ENCODE measurements at regions not wholly inside any gene's neighbourhood (a gene's known extent, or its start where the extent isn't known, plus 50 kb on each side); places are given as distances from the start of the nearest gene placed in this dataset.

DNA sequence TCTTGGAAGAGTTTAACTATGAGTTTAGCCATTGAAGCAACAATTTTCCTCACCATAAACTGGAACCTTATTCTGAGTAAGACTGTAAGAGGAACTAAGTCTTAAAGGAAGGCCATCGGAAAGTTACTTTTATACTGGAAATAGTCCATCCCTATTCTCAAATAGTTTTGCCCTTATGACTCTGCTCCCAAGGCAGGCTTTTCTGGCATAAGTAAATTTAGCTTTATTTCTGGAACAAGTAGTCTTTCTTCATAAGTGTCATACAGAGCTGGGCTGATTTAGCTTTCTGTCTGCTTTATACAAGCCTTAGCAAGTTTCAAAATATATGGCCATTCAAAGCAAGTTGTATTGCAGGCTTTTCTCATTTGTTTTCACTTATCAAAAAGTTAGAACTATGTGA lies 328.1 kb downstream of the HACE1 start:
- H3K79me2 ChIP-seq (ENCODE audit: control insufficient read depth, insufficient read depth, low read length), result no peaks in the 10 kb centered on the region
- H3K27ac ChIP-seq (ENCODE audit: control insufficient read depth, insufficient read depth), result no peak overlapping the region
- POLR2A ChIA-PET, result no interaction called here
- DNase-seq (ENCODE audit: low read depth, low spot score) (no peak), ATAC-seq (no peak), FAIRE-seq (no peak)
- BruUV-seq (replicated peaks), result no TSS peak
- H3K27me3 ChIP-seq (replicated peaks in 1 of 2; ENCODE audit: control insufficient read depth in 2 of 2, insufficient read depth in 2 of 2, low read length in 1 of 2), result peaks cover 0 to 2% of the 10 kb centered on the region in 2 experiments; a peak in 1 of 4 replicates
- H3K9ac ChIP-seq (ENCODE audit: control insufficient read depth, insufficient read depth, low read length), result no peak overlapping the region
- WGBS (ENCODE audit: insufficient coverage, insufficient replicate concordance, low lambda C conversion rate, missing lambda C conversion rate), result 91% methylated on average over 1 of the region's 1 CpG
- in situ Hi-C loops (cut with MboI) (no loop called here), intact Hi-C loops (cut with micrococcal nuclease; ENCODE audit: unreplicated experiment) (no loop called here)
- no peak overlapping the region for H3K4me3 ChIP-seq
- RAD21 ChIA-PET (ENCODE audit: unreplicated experiment), result no interaction called here
- H3K4me2 ChIP-seq (ENCODE audit: control insufficient read depth, insufficient read depth), result no peak overlapping the region
- H3K36me3 ChIP-seq (ENCODE audit: control insufficient read depth in 2 of 2, insufficient read depth in 2 of 2, low read length in 1 of 2), result no peaks in the 10 kb centered on the region
- no peaks in the 10 kb centered on the region for H3K9me3 ChIP-seq (replicated peaks; ENCODE audit: control insufficient read depth, insufficient read depth, low read length)
- SMC1A ChIA-PET (ENCODE audit: uncharacterized antibody, unreplicated experiment), result no interaction called here
- no peaks in the 10 kb centered on the region for H4K20me1 ChIP-seq (ENCODE audit: control insufficient read depth, insufficient read depth)
- CTCF ChIA-PET, result no interaction called here
- no peak overlapping the region for H2AFZ ChIP-seq (ENCODE audit: control insufficient read depth, low read depth, low read length)
- no peaks in the 10 kb centered on the region for H3K4me1 ChIP-seq (ENCODE audit: control insufficient read depth, insufficient read depth, low read length)
- TF ChIP-seq NBN (IDR thresholded peaks at IDR 0.05), result no peak
- TF ChIP-seq CHD1 (IDR thresholded peaks at IDR 0.05; ENCODE audit: low read depth, low read length), result no peak
- TF ChIP-seq SUZ12 (IDR thresholded peaks at IDR 0.05; ENCODE audit: unreplicated experiment), result no peak
- no peak for TF ChIP-seq POLR2AphosphoS2 (IDR thresholded peaks at IDR 0.05; ENCODE audit: low read depth, low read length)
- no peak for TF ChIP-seq POU2F2 (IDR thresholded peaks at IDR 0.05; ENCODE audit: borderline replicate concordance, low read depth, low read length)
- TF ChIP-seq SIX5 (IDR thresholded peaks at IDR 0.05; ENCODE audit: low read depth, low read length, severe bottlenecking), result no peak
- TF ChIP-seq SREBF2 (IDR thresholded peaks at IDR 0.05; ENCODE audit: low read length), result no peak
- TF ChIP-seq IRF4 (IDR thresholded peaks at IDR 0.05; ENCODE audit: low read depth, low read length), result no peak
- no peak for TF ChIP-seq CBFB (IDR thresholded peaks at IDR 0.05; ENCODE audit: low read depth)
- TF ChIP-seq, protein P1, sequence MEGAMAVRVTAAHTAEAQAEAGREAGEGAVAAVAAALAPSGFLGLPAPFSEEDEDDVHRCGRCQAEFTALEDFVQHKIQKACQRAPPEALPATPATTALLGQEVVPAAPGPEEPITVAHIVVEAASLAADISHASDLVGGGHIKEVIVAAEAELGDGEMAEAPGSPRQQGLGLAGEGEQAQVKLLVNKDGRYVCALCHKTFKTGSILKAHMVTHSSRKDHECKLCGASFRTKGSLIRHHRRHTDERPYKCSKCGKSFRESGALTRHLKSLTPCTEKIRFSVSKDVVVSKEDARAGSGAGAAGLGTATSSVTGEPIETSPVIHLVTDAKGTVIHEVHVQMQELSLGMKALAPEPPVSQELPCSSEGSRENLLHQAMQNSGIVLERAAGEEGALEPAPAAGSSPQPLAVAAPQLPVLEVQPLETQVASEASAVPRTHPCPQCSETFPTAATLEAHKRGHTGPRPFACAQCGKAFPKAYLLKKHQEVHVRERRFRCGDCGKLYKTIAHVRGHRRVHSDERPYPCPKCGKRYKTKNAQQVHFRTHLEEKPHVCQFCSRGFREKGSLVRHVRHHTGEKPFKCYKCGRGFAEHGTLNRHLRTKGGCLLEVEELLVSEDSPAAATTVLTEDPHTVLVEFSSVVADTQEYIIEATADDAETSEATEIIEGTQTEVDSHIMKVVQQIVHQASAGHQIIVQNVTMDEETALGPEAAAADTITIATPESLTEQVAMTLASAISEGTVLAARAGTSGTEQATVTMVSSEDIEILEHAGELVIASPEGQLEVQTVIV (IDR thresholded peaks at IDR 0.05; ENCODE audit: borderline replicate concordance, partially characterized antibody), result no peak
- TF ChIP-seq PAX8 (IDR thresholded peaks at IDR 0.05), result no peak
- no peak for TF ChIP-seq MLLT1 (IDR thresholded peaks at IDR 0.05)
- TF ChIP-seq PBX3 (IDR thresholded peaks at IDR 0.05; ENCODE audit: insufficient replicate concordance, low read depth, low read length), result no peak
- no peak for TF ChIP-seq HDAC6 (IDR thresholded peaks at IDR 0.05; ENCODE audit: unreplicated experiment)
- no peak for TF ChIP-seq SRF (IDR thresholded peaks at IDR 0.05; ENCODE audit: low read depth in 2 of 2, low read length in 2 of 2)
- TF ChIP-seq ZNF207 (IDR thresholded peaks at IDR 0.05; ENCODE audit: borderline replicate concordance), result no peak
- no peak for TF ChIP-seq FOS (IDR thresholded peaks at IDR 0.05; ENCODE audit: borderline replicate concordance, extremely low read depth, insufficient read length)
- no peak for TF ChIP-seq TCF12 (IDR thresholded peaks at IDR 0.05; ENCODE audit: low read depth, low read length)
- TF ChIP-seq PRDM15 (CRISPR knock-in tag; IDR thresholded peaks at IDR 0.05), result no peak
